RWPE2 (cell line): ENCODE measurements at regions not wholly inside any gene's neighbourhood (a gene's known extent, or its start where the extent isn't known, plus 50 kb on each side); places are given as distances from the start of the nearest gene placed in this dataset.
A peak's percentile ranks its signal among the peaks of the same experiment; 100 is the strongest.

ENCODE experiments used
- ATAC-seq: fragments of 200-7000 bp; cut with Tn5 transposase; 3 replicates; pipeline ENCODE4 v1.9.1; 2021; ENCODE audit warnings: low read depth
- DNase-seq: peaks from one replicate; pipeline ENCODE4 v3.0.0-alpha.2; 2020; ENCODE audit warnings: low spot score
- H3K27ac ChIP-seq: fragments of 450-650 bp; 2 replicates; pipeline ENCODE4 v1.5.1; 2017; ENCODE audit warnings: mild to moderate bottlenecking; ENCODE audit not compliant: poor library complexity, severe bottlenecking
- H3K27me3 ChIP-seq: fragments of 250-450 bp; sonication (Bioruptor Pico); 2 replicates; pipeline ENCODE4 v1.5.1; 2021; ENCODE audit warnings: mild to moderate bottlenecking, moderate library complexity; ENCODE audit not compliant: insufficient read depth, poor library complexity, severe bottlenecking
- H3K36me3 ChIP-seq: fragments of 250-450 bp; sonication (Bioruptor Pico); 2 replicates; pipeline ENCODE4 v1.5.1; 2020; ENCODE audit warnings: low read depth, mild to moderate bottlenecking, moderate library complexity
- H3K4me1 ChIP-seq: fragments of 250-450 bp; sonication (Bioruptor Pico); 2 replicates; pipeline ENCODE4 v1.5.1; 2021; ENCODE audit warnings: mild to moderate bottlenecking, moderate library complexity; ENCODE audit not compliant: insufficient read depth, poor library complexity, severe bottlenecking
- H3K4me3 ChIP-seq: fragments of 250-450 bp; sonication (Bioruptor Pico); 2 replicates; pipeline ENCODE4 v1.5.1; 2021; ENCODE audit warnings: mild to moderate bottlenecking, moderate library complexity; ENCODE audit not compliant: severe bottlenecking
- H3K9me3 ChIP-seq: fragments of 250-450 bp; sonication (Bioruptor Pico); 2 replicates; pipeline ENCODE4 v1.5.1; 2021; ENCODE audit warnings: mild to moderate bottlenecking, moderate library complexity; ENCODE audit not compliant: severe bottlenecking
- CTCF ChIP-seq: fragments of 450-650 bp; IDR thresholded peaks from one replicate; pipeline ENCODE4 v1.5.1; 2017; ENCODE audit warnings: mild to moderate bottlenecking, moderate library complexity; ENCODE audit not compliant: poor library complexity, severe bottlenecking

DNA sequence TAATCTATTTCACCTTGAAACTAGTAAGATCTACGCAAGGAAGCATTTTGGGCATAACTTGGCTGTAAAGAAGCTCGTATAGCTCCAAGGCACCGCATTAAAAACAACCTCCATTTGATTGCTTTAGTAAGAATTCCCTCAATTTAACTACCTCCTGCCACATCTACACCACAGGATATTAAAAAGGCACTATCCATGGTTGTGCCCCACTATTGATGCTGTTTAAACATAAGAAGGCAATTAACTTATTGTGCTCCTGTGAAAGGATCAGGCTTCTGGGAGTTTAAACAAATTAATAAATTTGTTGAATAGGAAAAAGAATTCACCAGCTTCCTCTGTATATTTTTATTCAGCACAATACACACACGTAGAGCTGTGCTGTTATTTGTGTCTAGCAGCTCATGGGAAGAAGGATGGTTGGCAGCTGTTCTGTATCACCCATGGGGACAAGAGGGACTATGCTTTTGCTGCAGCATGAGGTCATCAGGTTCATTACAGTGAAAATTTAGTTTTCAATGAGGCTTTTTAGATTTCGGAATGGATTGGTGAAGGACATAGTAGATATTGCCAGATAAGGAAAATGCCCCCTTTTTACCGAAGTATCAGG lies 513.3 kb downstream of the HAO1 start:
- Histone ChIP-seq H3K36me3 (no peaks in the 10 kb centered on the region), H3K4me3 (no peak overlapping the region), H3K27me3 (no peaks in the 10 kb centered on the region), H3K4me1 (no peaks in the 10 kb centered on the region), H3K9me3 (no peaks in the 10 kb centered on the region), H3K27ac (no peak overlapping the region)
- TF ChIP-seq CTCF: no peak
- DNase-seq (no peak), ATAC-seq (no peak)

GRCh38 chr20:7428946-7429345 lies 511.3 kb downstream of the HAO1 start:
- ATAC-seq (no peak), DNase-seq (no peak)
- no peaks in the 10 kb centered on the region for H3K27me3 ChIP-seq
- no peak overlapping the region for H3K4me3 ChIP-seq
- H3K4me1 ChIP-seq: no peaks in the 10 kb centered on the region
- H3K36me3 ChIP-seq: no peaks in the 10 kb centered on the region
- no peak for TF ChIP-seq CTCF
- H3K27ac ChIP-seq: no peak overlapping the region
- no peaks in the 10 kb centered on the region for H3K9me3 ChIP-seq

GRCh38 chr20:7432612-7433011 lies 507.6 kb downstream of the HAO1 start:
- no peak for DNase-seq
- Histone ChIP-seq H3K9me3 (no peaks in the 10 kb centered on the region), H3K27ac (no peak overlapping the region), H3K4me1 (no peaks in the 10 kb centered on the region), H3K36me3 (no peaks in the 10 kb centered on the region), H3K27me3 (no peaks in the 10 kb centered on the region), H3K4me3 (no peak overlapping the region)
- TF ChIP-seq CTCF: no peak
- ATAC-seq: no peak

- no peaks in the 10 kb centered on the region for H3K4me1 ChIP-seq
- H3K27me3 ChIP-seq: no peaks in the 10 kb centered on the region
- H3K36me3 ChIP-seq: no peaks in the 10 kb centered on the region
- H3K9me3 ChIP-seq: no peaks in the 10 kb centered on the region
- H3K27ac ChIP-seq: no peak overlapping the region
- no peak overlapping the region for H3K4me3 ChIP-seq
- no peak for TF ChIP-seq CTCF
- ATAC-seq (no peak), DNase-seq (no peak)
Observed at GRCh38 chr20:7437311-7437710, 502.9 kb downstream of the HAO1 start.

DNA sequence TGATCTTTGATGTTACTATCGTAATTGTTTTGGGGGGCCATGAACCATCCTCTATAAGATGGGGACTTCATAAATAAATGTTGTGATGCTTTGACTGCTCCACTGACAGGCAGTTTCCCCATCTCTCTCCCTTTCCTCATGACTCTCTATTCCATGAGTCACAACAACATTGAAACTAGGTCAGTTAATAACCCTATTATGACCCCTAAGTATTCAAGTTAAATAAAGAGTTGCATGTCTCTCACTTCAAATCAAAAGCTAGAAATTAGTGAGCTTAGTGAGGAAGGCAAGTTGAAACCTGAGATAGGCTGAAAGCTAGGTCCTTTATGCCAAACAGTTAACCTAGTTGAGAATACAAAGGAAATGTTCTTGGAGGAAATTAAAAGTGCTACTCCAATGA lies 491.0 kb downstream of the HAO1 start:
- no peak for TF ChIP-seq CTCF
- ATAC-seq (peak; percentile 56; the same call in 1 of the 3 replicates), DNase-seq (no peak)
- H3K27me3 ChIP-seq: no peaks in the 10 kb centered on the region
- H3K4me1 ChIP-seq: no peaks in the 10 kb centered on the region
- no peak overlapping the region for H3K27ac ChIP-seq
- no peak overlapping the region for H3K4me3 ChIP-seq
- H3K9me3 ChIP-seq: no peaks in the 10 kb centered on the region
- no peaks in the 10 kb centered on the region for H3K36me3 ChIP-seq
